SK-N-SH (cell line): ENCODE measurements at regions not wholly inside any gene's neighbourhood (a gene's known extent, or its start where the extent isn't known, plus 50 kb on each side); places are given as distances from the start of the nearest gene placed in this dataset.

ENCODE experiments used
- CTCF ChIA-PET: fragments of 300-600, 350-600 bp; formaldehyde crosslinking; extraction: SDS; loops from one replicate; lab custom pipeline; 2021; lab: Yijun Ruan, JAX
- POLR2A ChIA-PET: fragments of 350-600 bp; sonication (Branson Sonifier 250); formaldehyde crosslinking; extraction: SDS; loops from one replicate; lab custom pipeline; 2020; ENCODE audit warnings: antibody characterized with exemption, inconsistent platforms; lab: Yijun Ruan, JAX
- DNase-seq: peaks from one replicate; pipeline ENCODE4 v3.0.0; 2012
- H2AFZ ChIP-seq: fragments of 200-600 bp; sonication (generic); 2 replicates; pipeline ENCODE4 v1.8.1; 2016; ENCODE audit warnings: antibody characterized with exemption, mild to moderate bottlenecking, low read depth
- H3F3A ChIP-seq: fragments of 200-600 bp; sonication (generic); replicated peaks from 2 replicates; pipeline ENCODE3; 2016; ENCODE audit warnings: antibody characterized with exemption, mild to moderate bottlenecking; ENCODE audit not compliant: insufficient read depth
- H3K27ac ChIP-seq, 2 experiments: fragments of 200-500 bp in 1 of 2; fragments of 200-600 bp in 1 of 2; sonication (Bioruptor generic) in 1 of 2; sonication (generic), shearing (Covaris generic) in 1 of 2; 2 replicates each; pipeline versions ENCODE4 v1.5.1 to v1.6.1; 2014 to 2016; ENCODE audit warnings: low read depth in 2 of 2, inconsistent platforms in 1 of 2, low read length in 1 of 2, mild to moderate bottlenecking in 1 of 2, mixed read lengths in 1 of 2
- H3K27me3 ChIP-seq: fragments of 200-600 bp; sonication (generic), shearing (Covaris generic); 2 replicates; pipeline ENCODE4 v1.6.1; 2016; ENCODE audit warnings: mixed run types; ENCODE audit not compliant: insufficient read depth
- H3K36me3 ChIP-seq, 2 experiments: fragments of 200-500 bp in 1 of 2; fragments of 200-600 bp in 1 of 2; sonication (Bioruptor generic) in 1 of 2; sonication (generic) in 1 of 2; replicated peaks in 1 of 2; 2 replicates each; pipeline versions ENCODE3 to v1.5.1; 2014 to 2016; ENCODE audit warnings: low read length in 1 of 2, mild to moderate bottlenecking in 1 of 2; ENCODE audit not compliant: insufficient read depth in 2 of 2, control insufficient read depth in 1 of 2
- H3K4me1 ChIP-seq, 2 experiments: fragments of 200-500 bp in 1 of 2; fragments of 200-600 bp in 1 of 2; sonication (Bioruptor generic) in 1 of 2; sonication (generic), shearing (Covaris generic) in 1 of 2; 2 replicates each; pipeline versions ENCODE4 v1.5.1 to v1.6.1; 2014 to 2016; ENCODE audit warnings: low read depth in 1 of 2, low read length in 1 of 2, mixed run types in 1 of 2; ENCODE audit not compliant: insufficient read depth in 2 of 2, control insufficient read depth in 1 of 2
- H3K4me2 ChIP-seq: fragments of 200-600 bp; sonication (generic), shearing (Covaris generic); 2 replicates; pipeline ENCODE4 v1.6.1; 2017; ENCODE audit warnings: mixed run types
- H3K4me3 ChIP-seq, 2 experiments: fragments of 200-500 bp in 1 of 2; fragments of 200-600 bp in 1 of 2; sonication (Bioruptor generic) in 1 of 2; sonication (generic), shearing (Covaris generic) in 1 of 2; 2 replicates each; pipeline versions ENCODE4 v1.5.1 to v1.8.1; 2014 to 2016; ENCODE audit warnings: low read depth in 2 of 2, inconsistent platforms in 1 of 2, low read length in 1 of 2, mild to moderate bottlenecking in 1 of 2, mixed read lengths in 1 of 2, moderate library complexity in 1 of 2
- H3K79me2 ChIP-seq: fragments of 200-600 bp; sonication (generic); 2 replicates; pipeline ENCODE4 v1.8.1; 2017; ENCODE audit warnings: mild to moderate bottlenecking; ENCODE audit not compliant: insufficient read depth
- H3K9ac ChIP-seq: fragments of 200-600 bp; sonication (generic); 2 replicates; pipeline ENCODE4 v1.6.1; 2017; ENCODE audit warnings: mixed run types
- H3K9me2 ChIP-seq: fragments of 200-600 bp; sonication (generic); 2 replicates; pipeline ENCODE4 v1.6.1; 2017; ENCODE audit warnings: mixed run types
- H3K9me3 ChIP-seq: fragments of 200-600 bp; sonication (generic); 2 replicates; pipeline ENCODE4 v1.6.1; 2017; ENCODE audit warnings: mixed run types, mild to moderate bottlenecking, moderate library complexity
- H4K20me1 ChIP-seq: fragments of 200-600 bp; sonication (generic); 2 replicates; pipeline ENCODE4 v1.6.1; 2017; ENCODE audit warnings: mild to moderate bottlenecking, mixed run types; ENCODE audit not compliant: insufficient read depth
- CHD2 ChIP-seq: fragments of 150-350 bp; IDR thresholded peaks from 2 replicates; pipeline ENCODE4 v1.6.1; 2018; ENCODE audit warnings: low read length; ENCODE audit not compliant: partially characterized antibody
- CTCF ChIP-seq: fragments of 200-600 bp; sonication (generic); IDR thresholded peaks from 2 replicates; pipeline ENCODE4 v1.6.1; 2017; ENCODE audit warnings: antibody characterized with exemption, mild to moderate bottlenecking, moderate library complexity
- ELF1 ChIP-seq: IDR thresholded peaks from 2 replicates; pipeline ENCODE4 v1.4.0; 2012
- EZH2phosphoT487 ChIP-seq: fragments of 200-600 bp; sonication (generic); IDR thresholded peaks from 2 replicates; pipeline ENCODE4 v1.6.1; 2017; ENCODE audit warnings: low read depth, mixed run types, mild to moderate bottlenecking, antibody characterized with exemption, moderate library complexity, borderline replicate concordance
- FOXJ3 ChIP-seq: sonication (generic); formaldehyde crosslinking; IDR thresholded peaks from 2 replicates; pipeline ENCODE4 v1.5.1; 2020; ENCODE audit warnings: mild to moderate bottlenecking, missing genetic modification reagents
- GABPA ChIP-seq: IDR thresholded peaks from 2 replicates; pipeline ENCODE4 v1.4.0; 2012; ENCODE audit warnings: low read depth, mild to moderate bottlenecking
- GATA2 ChIP-seq: sonication (generic); formaldehyde crosslinking; IDR thresholded peaks from 2 replicates; pipeline ENCODE4 v1.5.0; 2020; ENCODE audit warnings: mild to moderate bottlenecking, missing genetic modification reagents
- IRF3 ChIP-seq: fragments of 150-350 bp; IDR thresholded peaks from 2 replicates; pipeline ENCODE4 v1.6.1; 2016; ENCODE audit warnings: mild to moderate bottlenecking, low read depth, low read length
- MAX ChIP-seq: IDR thresholded peaks from 2 replicates; pipeline ENCODE4 v1.4.0; 2012; ENCODE audit warnings: low read depth
- MXI1 ChIP-seq: IDR thresholded peaks from 2 replicates; pipeline ENCODE4 v1.6.1; 2012; ENCODE audit warnings: mild to moderate bottlenecking, low read depth, low read length, improper control_type of control experiment
- POLR2AphosphoS5 ChIP-seq: IDR thresholded peaks from 2 replicates; pipeline ENCODE4 v1.6.1; 2012; ENCODE audit warnings: low read depth, low read length
- RCOR1 ChIP-seq: fragments of 150-350 bp; IDR thresholded peaks from 2 replicates; pipeline ENCODE4 v1.6.1; 2017; ENCODE audit warnings: antibody characterized with exemption, low read length
- REST ChIP-seq: IDR thresholded peaks from 2 replicates; pipeline ENCODE4 v1.6.1; 2012; ENCODE audit warnings: mild to moderate bottlenecking, low read depth, low read length, moderate library complexity
- TAF1 ChIP-seq: IDR thresholded peaks from 2 replicates; pipeline ENCODE4 v1.6.1; 2012; ENCODE audit warnings: low read depth, mild to moderate bottlenecking, low read length, moderate library complexity, borderline replicate concordance
- USF1 ChIP-seq: IDR thresholded peaks from 2 replicates; pipeline ENCODE4 v1.4.0; 2012; ENCODE audit warnings: low read depth, borderline replicate concordance
- USF2 ChIP-seq: fragments of 150-350 bp; IDR thresholded peaks from 2 replicates; pipeline ENCODE4 v1.6.1; 2017; ENCODE audit warnings: antibody characterized with exemption, low read length, low read depth, borderline replicate concordance
- YY1 ChIP-seq: IDR thresholded peaks from 2 replicates; pipeline ENCODE4 v1.4.0; 2012; ENCODE audit warnings: low read depth, mild to moderate bottlenecking
- WGBS: methylation state at CpG from one replicate; pipeline ENCODE4 v1.1.6; 2017; ENCODE audit warnings: low lambda C conversion rate; 5-methylcytosine and 5-hydroxymethylcytosine counted together

- H3K79me2 ChIP-seq = no peaks in the 10 kb centered on the region
- H3K4me3 ChIP-seq = no peak overlapping the region
- H2AFZ ChIP-seq = no peak overlapping the region
- no peak overlapping the region for H3K9ac ChIP-seq
- no peak for DNase-seq
- 3% methylated on average over 3 of the region's 3 CpGs for WGBS
- ChIA-PET CTCF (no interaction called here), POLR2A (no interaction called here)
- H3K27me3 ChIP-seq = no peaks in the 10 kb centered on the region
- H4K20me1 ChIP-seq = no peaks in the 10 kb centered on the region
- H3F3A ChIP-seq = no peaks in the 10 kb centered on the region
- H3K4me2 ChIP-seq = no peak overlapping the region
- no peak overlapping the region for H3K27ac ChIP-seq
- no peaks in the 10 kb centered on the region for H3K36me3 ChIP-seq
- H3K9me2 ChIP-seq = no peaks in the 10 kb centered on the region
- H3K9me3 ChIP-seq = no peaks in the 10 kb centered on the region
- no peak for TF ChIP-seq MXI1
- no peak for TF ChIP-seq FOXJ3
- TF ChIP-seq IRF3 = no peak
- no peak for TF ChIP-seq YY1
- TF ChIP-seq TAF1 = no peak
- no peak for TF ChIP-seq REST
- TF ChIP-seq MAX = no peak
- no peak for TF ChIP-seq CHD2
- no peak for TF ChIP-seq GATA2 (CRISPR knock-in tag)
- no peak for TF ChIP-seq USF1
- no peak for TF ChIP-seq ELF1
- no peak for TF ChIP-seq GABPA
- TF ChIP-seq POLR2AphosphoS5 = no peak
- TF ChIP-seq USF2 = no peak
- no peak for TF ChIP-seq CTCF
- TF ChIP-seq RCOR1 = no peak
- TF ChIP-seq EZH2phosphoT487 = no peak
- H3K4me1 ChIP-seq = no peaks in the 10 kb centered on the region; a peak in 1 of 4 replicates
These were observed 242.7 kb downstream of the RRAGC start for GRCh38 chr1:38616846-38617245.
